HepG2 (cell line): ENCODE measurements at regions not wholly inside any gene's neighbourhood (a gene's known extent, or its start where the extent isn't known, plus 50 kb on each side); places are given as distances from the start of the nearest gene placed in this dataset.

Source experiments
- ATAC-seq: fragments of 200-7000 bp; cut with Tn5 transposase; 3 replicates; pipeline ENCODE4 v1.9.1; 2020; ENCODE audit warnings: mild to moderate bottlenecking, moderate library complexity
- BruUV-seq: library from RNA; stranded (reverse); fragments of 400-500 nt; replicated peaks from 2 replicates; lab custom pipeline; 2021; lab: Mats Ljungman, UMichigan
- CTCF ChIA-PET: fragments of 300-600 bp; formaldehyde crosslinking; extraction: SDS; loops from one replicate; lab custom pipeline; 2021; ENCODE audit warnings: low total read pairs, inconsistent platforms, low intra/inter-chr PET ratio; lab: Yijun Ruan, JAX
- POLR2A ChIA-PET: fragments of 350-600 bp; sonication (Branson Sonifier 250); formaldehyde crosslinking; loops from one replicate; lab custom pipeline; 2020; ENCODE audit warnings: antibody characterized with exemption, inconsistent platforms; lab: Yijun Ruan, JAX
- DNase-seq: peaks from one replicate; pipeline ENCODE4 v3.0.0-alpha.2; 2015; ENCODE audit warnings: low spot score
- FAIRE-seq: peaks from 3 replicates; lab custom pipeline; 2011; peaks lifted over from hg19 to GRCh38; lab: Jason Lieb, UNC
- H2AFZ ChIP-seq: one replicate; pipeline ENCODE4 v1.6.1; 2011; ENCODE audit warnings: low read length, inconsistent platforms
- H3K27ac ChIP-seq: fragments of 300-600 bp; 3 replicates; pipeline ENCODE4 v1.8.0; 2011; ENCODE audit warnings: mixed run types, mild to moderate bottlenecking, mixed read lengths, low read length, inconsistent platforms; ENCODE audit not compliant: insufficient read depth; ENCODE audit errors: extremely low read length
- H3K27me3 ChIP-seq, 2 experiments: fragments of 200-600 bp in 1 of 2; 2 replicates in 1 of 2; 3 replicates in 1 of 2; pipeline versions ENCODE4 v1.6.0 to v1.8.0; 2011; ENCODE audit warnings: low read length in 2 of 2, mild to moderate bottlenecking in 2 of 2, moderate library complexity in 2 of 2, inconsistent platforms in 1 of 2; ENCODE audit not compliant: insufficient read depth in 2 of 2, control insufficient read depth in 1 of 2
- H3K36me3 ChIP-seq, 2 experiments: fragments of 200-600 bp in 1 of 2; replicated peaks in 1 of 2; 2 replicates in 1 of 2; 3 replicates in 1 of 2; pipeline versions ENCODE4 v1.5.1 to v1.8.0; 2011; ENCODE audit warnings: low read length in 2 of 2, inconsistent platforms in 1 of 2; ENCODE audit not compliant: insufficient read depth in 2 of 2, control insufficient read depth in 1 of 2
- H3K4me1 ChIP-seq: 2 replicates; pipeline ENCODE4 v1.5.1; 2012; ENCODE audit warnings: low read length, inconsistent platforms; ENCODE audit not compliant: insufficient read depth
- H3K4me2 ChIP-seq: 2 replicates; pipeline ENCODE4 v1.6.0; 2011; ENCODE audit warnings: low read depth, low read length, inconsistent platforms
- H3K4me3 ChIP-seq, 3 experiments: fragments of 200-600 bp in 1 of 3; sonication (generic), shearing (Covaris generic) in 1 of 3; replicated peaks in 1 of 3; 2 replicates each; pipeline ENCODE4 v1.5.1; 2011 to 2016; ENCODE audit warnings: low read length in 3 of 3, inconsistent platforms in 2 of 3, low read depth in 2 of 3, mild to moderate bottlenecking in 2 of 3, control low read depth in 1 of 3, mixed read lengths in 1 of 3; ENCODE audit not compliant: insufficient read depth in 1 of 3
- H3K79me2 ChIP-seq: one replicate; pipeline ENCODE4 v1.6.1; 2011; ENCODE audit warnings: low read length, inconsistent platforms; ENCODE audit not compliant: insufficient read depth
- H3K9ac ChIP-seq: 2 replicates; pipeline ENCODE4 v1.6.0; 2011; ENCODE audit warnings: mild to moderate bottlenecking, low read depth, low read length, inconsistent platforms; ENCODE audit not compliant: insufficient read depth
- H3K9me3 ChIP-seq: 2 replicates; pipeline ENCODE4 v1.5.1; 2012; ENCODE audit warnings: mild to moderate bottlenecking, low read length
- H4K20me1 ChIP-seq: 2 replicates; pipeline ENCODE4 v1.6.0; 2011; ENCODE audit warnings: inconsistent platforms, mild to moderate bottlenecking, low read length, moderate library complexity; ENCODE audit not compliant: insufficient read depth
- ARHGAP35 ChIP-seq: sonication (generic); formaldehyde crosslinking; IDR thresholded peaks from 2 replicates; pipeline ENCODE4 v1.9.0; 2022; ENCODE audit warnings: mild to moderate bottlenecking, inconsistent platforms, moderate library complexity, missing genetic modification reagents, borderline replicate concordance
- BORCS8-MEF2B ChIP-seq: sonication (generic); formaldehyde crosslinking; IDR thresholded peaks from 2 replicates; pipeline ENCODE4 v1.8.0; 2022; ENCODE audit warnings: mild to moderate bottlenecking, missing genetic modification reagents
- DNMT1 ChIP-seq: sonication (generic); formaldehyde crosslinking; IDR thresholded peaks from 2 replicates; pipeline ENCODE4 v1.5.1; 2020; ENCODE audit warnings: mild to moderate bottlenecking, missing genetic modification reagents
- DNMT3B ChIP-seq: conservative IDR thresholded peaks from 2 replicates; pipeline ENCODE4 v1.6.1; 2016; ENCODE audit warnings: missing biosample characterization, control low read depth
- E2F1 ChIP-seq: sonication (generic); formaldehyde crosslinking; IDR thresholded peaks from 2 replicates; pipeline ENCODE4 v1.5.0; 2020; ENCODE audit warnings: missing genetic modification reagents
- KLF6 ChIP-seq: IDR thresholded peaks from 2 replicates; pipeline ENCODE4 v1.8.0; 2016; ENCODE audit warnings: missing biosample characterization, missing genetic modification reagents
- NR2C2 ChIP-seq: sonication (generic); formaldehyde crosslinking; IDR thresholded peaks from 2 replicates; pipeline ENCODE4 v1.4.0; 2020; ENCODE audit warnings: missing genetic modification reagents, mild to moderate bottlenecking, moderate library complexity, borderline replicate concordance
- PRMT3 ChIP-seq: sonication (generic); formaldehyde crosslinking; IDR thresholded peaks from 2 replicates; pipeline ENCODE4 v1.8.1; 2022; ENCODE audit warnings: low read depth, mild to moderate bottlenecking, moderate library complexity, missing genetic modification reagents, borderline replicate concordance
- RAD51 ChIP-seq: fragments of 450-650 bp; IDR thresholded peaks from 2 replicates; pipeline ENCODE4 v1.6.1; 2016; ENCODE audit warnings: borderline replicate concordance
- REXO4 ChIP-seq: sonication (generic); formaldehyde crosslinking; IDR thresholded peaks from 2 replicates; pipeline ENCODE4 v1.8.0; 2022; ENCODE audit warnings: missing genetic modification reagents, mild to moderate bottlenecking, borderline replicate concordance
- SALL2 ChIP-seq: sonication (generic); formaldehyde crosslinking; IDR thresholded peaks from 2 replicates; pipeline ENCODE4 v1.8.1; 2023; ENCODE audit warnings: mild to moderate bottlenecking, missing genetic modification reagents, inconsistent platforms
- SIN3A ChIP-seq: IDR thresholded peaks from 2 replicates; pipeline ENCODE4 v1.6.1; 2011; ENCODE audit warnings: low read depth, mild to moderate bottlenecking, control low read depth, low read length, borderline replicate concordance
- SP1 ChIP-seq, 2 experiments: fragments of 450-650 bp in 1 of 2; sonication (generic) in 1 of 2; formaldehyde crosslinking in 1 of 2; IDR thresholded peaks; 2 replicates each; pipeline versions ENCODE4 v1.4.0 to v1.6.1; 2016 to 2020; ENCODE audit warnings: missing genetic modification reagents in 1 of 2
- TBX2 ChIP-seq: sonication (generic); formaldehyde crosslinking; IDR thresholded peaks from 2 replicates; pipeline ENCODE4 v1.5.0; 2020; ENCODE audit warnings: missing genetic modification reagents, mild to moderate bottlenecking, borderline replicate concordance
- XBP1 ChIP-seq: sonication (generic); formaldehyde crosslinking; IDR thresholded peaks from 2 replicates; pipeline ENCODE4 v1.5.0; 2020; ENCODE audit warnings: missing genetic modification reagents
- YY1 ChIP-seq: IDR thresholded peaks from 2 replicates; pipeline ENCODE4 v1.6.1; 2011; ENCODE audit warnings: low read length, low read depth, moderate library complexity, mild to moderate bottlenecking; ENCODE audit not compliant: insufficient read depth, insufficient replicate concordance
- ZFP90 ChIP-seq: sonication (generic); formaldehyde crosslinking; IDR thresholded peaks from 2 replicates; pipeline ENCODE4 v1.8.0; 2022; ENCODE audit warnings: missing genetic modification reagents, mild to moderate bottlenecking, inconsistent platforms, borderline replicate concordance
- ZNF224 ChIP-seq: sonication (generic); formaldehyde crosslinking; IDR thresholded peaks from 2 replicates; pipeline ENCODE4 v1.5.0; 2020; ENCODE audit warnings: mild to moderate bottlenecking, missing genetic modification reagents
- ZNF333 ChIP-seq: sonication (generic); formaldehyde crosslinking; IDR thresholded peaks from 2 replicates; pipeline ENCODE4 v1.4.0; 2020; ENCODE audit warnings: mild to moderate bottlenecking, missing genetic modification reagents, borderline replicate concordance
- ZNF430 ChIP-seq: sonication (generic); formaldehyde crosslinking; IDR thresholded peaks from 2 replicates; pipeline ENCODE4 v1.9.0; 2021; ENCODE audit warnings: mild to moderate bottlenecking, missing genetic modification reagents
- ZNF577 ChIP-seq: sonication (generic); formaldehyde crosslinking; IDR thresholded peaks from 2 replicates; pipeline ENCODE4 v1.4.0; 2020; ENCODE audit warnings: mild to moderate bottlenecking, low read depth, missing genetic modification reagents, borderline replicate concordance
- WGBS: methylation state at CpG from one replicate; pipeline ENCODE4 v1.1.6; 2017; ENCODE audit warnings: low lambda C conversion rate; 5-methylcytosine and 5-hydroxymethylcytosine counted together
- in situ Hi-C: cut with HindIII; loops from 2 replicates; pipeline ENCODE4 v1.10.0; 2017; ENCODE audit warnings: low pct_unique_long_range_greater_than_20kb; ENCODE audit not compliant: extremely low pct_ligation_motif_present
- intact Hi-C: fragments of 100-400 bp; cut with micrococcal nuclease; formaldehyde crosslinking; loops from one replicate; pipeline ENCODE4 v1.10.0; 2022; ENCODE audit not compliant: unreplicated experiment
- TF ChIP-seq, protein P1 (sequence below): sonication (generic); formaldehyde crosslinking; conservative IDR thresholded peaks from 2 replicates; pipeline ENCODE4 v1.4.0; 2020; ENCODE audit warnings: missing genetic modification reagents

DNA sequence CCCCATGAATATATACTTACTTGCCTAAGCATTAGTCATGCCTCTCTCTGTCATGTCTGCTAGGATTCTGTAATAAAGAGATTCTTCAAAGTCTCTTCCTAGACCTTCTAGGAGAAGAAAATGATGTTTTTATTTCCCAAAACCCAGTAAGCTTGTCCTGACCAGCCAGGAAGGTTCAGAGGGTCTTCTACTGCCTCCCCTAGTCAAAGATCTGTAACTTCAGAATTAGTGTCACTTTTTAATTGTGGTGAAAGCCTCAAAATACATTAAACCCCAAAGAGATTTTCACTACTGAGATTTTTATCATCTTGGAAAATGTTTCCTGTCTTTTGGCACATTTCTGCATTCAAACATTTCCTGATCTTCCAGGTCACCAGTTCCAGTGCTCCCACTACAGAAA, 232.9 kb upstream of the STK17B start (continued):
- TF ChIP-seq SIN3A (no peak), BORCS8-MEF2B (CRISPR knock-in tag) (no peak), E2F1 (CRISPR knock-in tag) (no peak), ZFP90 (CRISPR knock-in tag) (no peak), XBP1 (CRISPR knock-in tag) (no peak)

DNA sequence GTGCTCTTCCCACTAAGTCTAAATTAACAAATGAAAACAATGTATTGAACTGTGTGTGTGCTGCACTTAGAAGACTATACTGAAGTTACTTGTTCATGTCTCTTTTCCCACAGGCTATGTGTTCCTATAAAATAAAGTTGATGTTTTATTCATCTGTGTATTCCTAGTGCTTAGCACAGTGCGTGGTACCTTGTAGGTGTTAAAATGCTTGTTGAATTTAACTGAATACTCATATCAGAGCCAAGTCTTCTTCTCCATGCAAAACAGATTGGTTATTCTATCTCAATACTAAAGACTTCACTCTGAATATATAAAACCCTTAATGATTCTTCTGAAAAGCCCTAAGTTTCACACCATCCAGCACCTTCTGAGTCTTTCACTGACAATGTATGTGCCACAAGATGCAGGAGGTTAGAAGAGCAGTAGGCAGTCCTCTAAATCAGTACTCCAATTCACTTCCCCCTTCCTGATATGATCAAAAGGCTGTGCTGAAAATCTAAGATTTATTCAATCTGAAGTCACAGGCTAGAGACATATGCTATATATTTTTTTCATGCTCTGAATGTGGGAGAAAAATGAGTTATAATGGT, 231.7 kb upstream of the CCDC150 start:
- Histone ChIP-seq H3K27me3 (0 out of 5 replicates have a peak, but pooled peaks cover 0 to 6% of the 10 kb centered on the region in 2 experiments), H2AFZ (no peak overlapping the region), H3K4me2 (no peak overlapping the region)
- no TSS peak for BruUV-seq
- POLR2A ChIA-PET = no interaction called here
- no peak for DNase-seq
- TF ChIP-seq ARHGAP35 (CRISPR knock-in tag) (no peak), SALL2 (CRISPR knock-in tag) (no peak), SP1 (IDR thresholded peaks at IDR 0.05) (no peak), SP1 (CRISPR knock-in tag; IDR thresholded peaks at IDR 0.05) (no peak), DNMT3B (CRISPR knock-in tag) (no peak), ZNF333 (CRISPR knock-in tag) (no peak), ZNF577 (CRISPR knock-in tag) (no peak), TBX2 (CRISPR knock-in tag) (no peak), NR2C2 (CRISPR knock-in tag) (no peak), DNMT1 (CRISPR knock-in tag) (no peak), ZNF224 (CRISPR knock-in tag) (no peak), RAD51 (no peak), YY1 (no peak), ZNF430 (CRISPR knock-in tag) (no peak), KLF6 (CRISPR knock-in tag) (no peak), REXO4 (CRISPR knock-in tag) (no peak), PRMT3 (CRISPR knock-in tag) (no peak)
- TF ChIP-seq, protein P1, sequence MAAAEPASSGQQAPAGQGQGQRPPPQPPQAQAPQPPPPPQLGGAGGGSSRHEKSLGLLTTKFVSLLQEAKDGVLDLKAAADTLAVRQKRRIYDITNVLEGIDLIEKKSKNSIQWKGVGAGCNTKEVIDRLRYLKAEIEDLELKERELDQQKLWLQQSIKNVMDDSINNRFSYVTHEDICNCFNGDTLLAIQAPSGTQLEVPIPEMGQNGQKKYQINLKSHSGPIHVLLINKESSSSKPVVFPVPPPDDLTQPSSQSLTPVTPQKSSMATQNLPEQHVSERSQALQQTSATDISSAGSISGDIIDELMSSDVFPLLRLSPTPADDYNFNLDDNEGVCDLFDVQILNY (CRISPR knock-in tag) = no peak
- TF ChIP-seq, all 625 proteins: peak for 0
- intact Hi-C loops = no loop called here
- ATAC-seq (no peak), FAIRE-seq (no peak)
- in situ Hi-C loops = no loop called here
- CTCF ChIA-PET = no interaction called here
- Histone ChIP-seq H3K27ac (no peak overlapping the region), H3K36me3 (no peaks in the 10 kb centered on the region; a peak in 1 of 5 replicates), H3K4me3 (no peak overlapping the region), H3K4me1 (no peaks in the 10 kb centered on the region), H3K9ac (no peak overlapping the region), H3K79me2 (no peaks in the 10 kb centered on the region), H3K9me3 (no peaks in the 10 kb centered on the region), H4K20me1 (no peaks in the 10 kb centered on the region)
- WGBS = 0% methylated on average over 1 of the region's 1 CpG
